KMS-11 (cell line): ENCODE measurements at regions not wholly inside any gene's neighbourhood (a gene's known extent, or its start where the extent isn't known, plus 50 kb on each side); places are given as distances from the start of the nearest gene placed in this dataset.
"Not testable (repeated sequence)": the region's sequence is repeated elsewhere in the genome, so short reads cannot be mapped to it uniquely, and the experiment has no call there.

ENCODE experiments used
- H2AFZ ChIP-seq: fragments of 200-600 bp; sonication (generic); 2 replicates; pipeline ENCODE4 v1.6.1; 2016; ENCODE audit warnings: antibody characterized with exemption, mixed run types, low read depth
- H3K27ac ChIP-seq: fragments of 200-600 bp; sonication (generic); 2 replicates; pipeline ENCODE4 v1.6.1; 2016; ENCODE audit warnings: mild to moderate bottlenecking, mixed run types
- H3K27me3 ChIP-seq: fragments of 200-600 bp; sonication (generic); 2 replicates; pipeline ENCODE4 v1.6.1; 2017; ENCODE audit warnings: mild to moderate bottlenecking, low read depth, mixed run types, moderate library complexity; ENCODE audit not compliant: insufficient read depth
- H3K36me3 ChIP-seq: fragments of 200-600 bp; sonication (generic); 2 replicates; pipeline ENCODE4 v1.6.1; 2017; ENCODE audit warnings: mild to moderate bottlenecking, mixed run types; ENCODE audit not compliant: insufficient read depth
- H3K4me1 ChIP-seq: fragments of 200-600 bp; sonication (generic); 2 replicates; pipeline ENCODE4 v1.6.1; 2016; ENCODE audit warnings: mild to moderate bottlenecking, low read depth, mixed run types; ENCODE audit not compliant: poor library complexity, severe bottlenecking
- H3K4me2 ChIP-seq: fragments of 200-600 bp; sonication (generic); 2 replicates; pipeline ENCODE4 v1.7.0; 2016; ENCODE audit warnings: mild to moderate bottlenecking, mixed run types
- H3K4me3 ChIP-seq: fragments of 200-600 bp; sonication (generic); IDR thresholded peaks from 2 replicates; pipeline ENCODE4 v1.6.1; 2017; ENCODE audit warnings: low read depth, low read length, mixed read lengths; ENCODE audit not compliant: insufficient read depth
- H3K79me2 ChIP-seq: fragments of 200-600 bp; sonication (generic); 2 replicates; pipeline ENCODE4 v1.6.1; 2016; ENCODE audit warnings: low read depth, mixed run types; ENCODE audit not compliant: insufficient read depth
- H3K9ac ChIP-seq: fragments of 200-600 bp; sonication (generic); 2 replicates; pipeline ENCODE4 v1.6.1; 2016; ENCODE audit warnings: mild to moderate bottlenecking, mixed run types
- H4K20me1 ChIP-seq: fragments of 200-600 bp; sonication (generic); 2 replicates; pipeline ENCODE4 v1.6.1; 2016; ENCODE audit warnings: mild to moderate bottlenecking, mixed run types; ENCODE audit not compliant: insufficient read depth
- TF ChIP-seq, protein P1 (sequence below): fragments of 200-600 bp; sonication (generic); conservative IDR thresholded peaks from 2 replicates; pipeline ENCODE4 v1.6.1; 2017; ENCODE audit warnings: low read depth, mild to moderate bottlenecking, antibody characterized with exemption, low read length, moderate library complexity, mixed read lengths

DNA sequence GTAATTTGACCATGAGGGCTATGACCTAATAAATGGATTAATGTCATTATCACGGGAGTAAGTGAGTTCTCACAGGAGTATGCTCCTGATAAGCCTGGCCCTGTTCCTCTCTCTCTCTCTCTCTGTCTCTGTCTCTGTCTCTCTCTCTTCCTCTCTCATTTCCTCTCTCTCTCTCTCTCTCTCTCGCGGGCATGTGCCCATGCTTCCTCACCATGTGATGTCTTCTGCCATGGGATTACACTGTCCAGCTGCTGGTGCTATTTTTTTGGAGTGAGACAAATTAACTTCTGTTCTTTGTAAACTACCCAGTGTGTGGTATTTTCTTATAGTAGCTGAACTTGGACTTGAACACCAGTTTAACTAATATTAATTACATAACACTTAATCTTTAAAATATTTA lies 374.3 kb upstream of the GJE1 start:
- Histone ChIP-seq H3K27me3 (no peaks in the 10 kb centered on the region), H2AFZ (no peak overlapping the region), H3K79me2 (no peaks in the 10 kb centered on the region), H3K36me3 (no peaks in the 10 kb centered on the region), H3K4me3 (no peak overlapping the region), H3K4me1 (peaks cover 3% of the 10 kb centered on the region), H3K4me2 (no peak overlapping the region), H3K9ac (no peak overlapping the region), H3K27ac (no peak overlapping the region), H4K20me1 (no peaks in the 10 kb centered on the region)
- TF ChIP-seq, protein P1, sequence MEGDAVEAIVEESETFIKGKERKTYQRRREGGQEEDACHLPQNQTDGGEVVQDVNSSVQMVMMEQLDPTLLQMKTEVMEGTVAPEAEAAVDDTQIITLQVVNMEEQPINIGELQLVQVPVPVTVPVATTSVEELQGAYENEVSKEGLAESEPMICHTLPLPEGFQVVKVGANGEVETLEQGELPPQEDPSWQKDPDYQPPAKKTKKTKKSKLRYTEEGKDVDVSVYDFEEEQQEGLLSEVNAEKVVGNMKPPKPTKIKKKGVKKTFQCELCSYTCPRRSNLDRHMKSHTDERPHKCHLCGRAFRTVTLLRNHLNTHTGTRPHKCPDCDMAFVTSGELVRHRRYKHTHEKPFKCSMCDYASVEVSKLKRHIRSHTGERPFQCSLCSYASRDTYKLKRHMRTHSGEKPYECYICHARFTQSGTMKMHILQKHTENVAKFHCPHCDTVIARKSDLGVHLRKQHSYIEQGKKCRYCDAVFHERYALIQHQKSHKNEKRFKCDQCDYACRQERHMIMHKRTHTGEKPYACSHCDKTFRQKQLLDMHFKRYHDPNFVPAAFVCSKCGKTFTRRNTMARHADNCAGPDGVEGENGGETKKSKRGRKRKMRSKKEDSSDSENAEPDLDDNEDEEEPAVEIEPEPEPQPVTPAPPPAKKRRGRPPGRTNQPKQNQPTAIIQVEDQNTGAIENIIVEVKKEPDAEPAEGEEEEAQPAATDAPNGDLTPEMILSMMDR: no peak

DNA sequence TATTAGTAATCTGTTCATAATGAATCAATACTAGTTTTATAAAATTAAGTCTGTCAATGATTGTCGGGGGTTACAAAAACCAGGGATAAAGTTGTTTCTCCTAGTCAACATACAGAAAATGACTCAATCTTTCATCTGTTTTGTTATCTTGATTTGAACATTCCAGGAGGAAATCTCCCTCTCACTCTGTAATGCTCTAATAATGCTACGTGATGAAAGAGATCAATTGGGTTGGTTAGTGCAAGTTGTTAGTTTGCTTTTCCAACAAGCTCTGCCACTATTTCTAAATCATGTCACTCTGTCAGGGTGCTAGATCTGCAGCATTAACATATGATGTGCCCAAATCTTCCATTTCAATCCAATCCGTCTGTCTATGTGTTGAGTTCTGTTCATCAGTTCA lies 379.5 kb upstream of the GJE1 start:
- H2AFZ ChIP-seq: no peak overlapping the region
- TF ChIP-seq, protein P1: no peak
- H3K9ac ChIP-seq: no peak overlapping the region
- H3K79me2 ChIP-seq: no peaks in the 10 kb centered on the region
- no peaks in the 10 kb centered on the region for H3K36me3 ChIP-seq
- no peaks in the 10 kb centered on the region for H3K27me3 ChIP-seq
- no peak overlapping the region for H3K4me3 ChIP-seq
- H3K27ac ChIP-seq: no peak overlapping the region
- peak overlapping the region; percentile 30; the same call in 1 of the 2 replicates for H3K4me2 ChIP-seq
- H3K4me1 ChIP-seq: peaks cover 18% of the 10 kb centered on the region
- H4K20me1 ChIP-seq: no peaks in the 10 kb centered on the region

DNA sequence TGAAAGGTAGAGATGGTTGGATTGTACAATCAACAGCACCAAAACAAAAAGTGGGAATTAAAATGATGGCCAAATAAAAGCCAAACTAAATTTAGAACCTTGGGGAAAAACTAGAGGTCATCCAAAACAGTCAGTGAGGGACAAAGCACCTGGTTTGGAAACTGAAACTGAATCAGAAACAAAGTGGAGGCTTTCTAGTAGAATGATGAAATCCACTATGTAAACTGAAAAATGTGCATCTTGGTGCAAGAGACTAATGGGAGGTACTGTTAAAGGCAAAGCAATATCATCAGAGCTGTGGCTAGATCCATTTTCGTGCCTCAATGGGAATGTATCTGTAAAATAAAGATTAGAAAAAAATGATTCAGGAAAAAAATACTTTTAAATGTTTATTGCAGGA lies 380.0 kb upstream of the GJE1 start:
- no peaks in the 10 kb centered on the region for H3K79me2 ChIP-seq
- TF ChIP-seq, protein P1: no peak
- H3K4me1 ChIP-seq: peaks cover 18% of the 10 kb centered on the region
- H3K4me2 ChIP-seq: peak overlapping the region; percentile 30
- H4K20me1 ChIP-seq: no peaks in the 10 kb centered on the region
- H3K27ac ChIP-seq: peak overlapping the region; percentile 47; the same call in 1 of the 2 replicates
- no peak overlapping the region for H3K4me3 ChIP-seq
- no peak overlapping the region for H3K9ac ChIP-seq
- no peaks in the 10 kb centered on the region for H3K36me3 ChIP-seq
- no peaks in the 10 kb centered on the region for H3K27me3 ChIP-seq
- H2AFZ ChIP-seq: no peak overlapping the region

DNA sequence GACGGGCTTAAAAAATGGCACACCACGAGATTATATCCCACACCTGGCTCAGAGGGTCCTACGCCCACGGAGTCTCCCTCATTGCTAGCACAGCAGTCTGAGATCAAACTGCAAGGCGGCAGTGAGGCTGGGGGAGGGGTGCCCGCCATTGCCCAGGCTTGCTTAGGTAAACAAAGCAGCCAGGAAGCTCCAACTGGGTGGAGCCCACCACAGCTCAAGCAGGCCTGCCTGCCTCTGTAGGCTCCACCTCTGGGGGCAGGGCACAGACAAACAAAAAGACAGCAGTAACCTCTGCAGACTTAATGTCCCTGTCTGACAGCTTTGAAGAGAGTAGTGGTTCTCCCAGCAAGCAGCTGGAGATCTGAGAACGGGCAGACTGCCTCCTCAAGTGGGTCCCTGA lies 386.4 kb upstream of the GJE1 start:
- not testable (repeated sequence) for H3K9ac ChIP-seq, H2AFZ ChIP-seq, H3K27me3 ChIP-seq, H3K4me3 ChIP-seq, H3K27ac ChIP-seq, H3K4me2 ChIP-seq, H4K20me1 ChIP-seq, H3K79me2 ChIP-seq, H3K36me3 ChIP-seq
- H3K4me1 ChIP-seq: peaks cover 28% of the 10 kb centered on the region

DNA sequence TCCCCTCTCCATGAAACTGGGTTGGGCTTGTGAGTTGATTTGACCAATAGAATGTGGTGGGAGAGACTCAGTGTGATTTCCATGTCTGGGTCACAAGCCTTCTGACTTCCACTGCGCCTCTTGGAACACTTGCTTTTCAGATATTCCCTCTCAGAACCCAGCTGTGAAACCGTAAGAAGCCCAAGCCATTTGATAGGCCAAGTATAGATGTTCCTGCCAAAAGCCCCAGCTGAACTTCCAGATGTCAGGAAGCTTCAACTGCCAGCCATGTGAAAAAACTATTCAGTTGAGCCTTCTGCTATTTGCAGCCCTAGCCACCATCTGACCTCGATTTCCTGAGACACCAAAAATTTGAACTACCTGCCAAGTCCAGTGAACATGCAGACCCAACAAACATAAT lies 387.8 kb upstream of the GJE1 start:
- no peaks in the 10 kb centered on the region for H4K20me1 ChIP-seq
- H3K4me3 ChIP-seq: no peak overlapping the region
- H3K4me1 ChIP-seq: peaks cover 28% of the 10 kb centered on the region
- H3K4me2 ChIP-seq: peak overlapping the region; percentile 59
- H2AFZ ChIP-seq: peak overlapping the region; percentile 50; the same call in 1 of the 2 replicates
- TF ChIP-seq, protein P1: no peak
- H3K27me3 ChIP-seq: no peaks in the 10 kb centered on the region
- no peaks in the 10 kb centered on the region for H3K36me3 ChIP-seq
- H3K9ac ChIP-seq: no peak overlapping the region
- H3K27ac ChIP-seq: peak overlapping the region; percentile 58; the same call in 1 of the 2 replicates
- H3K79me2 ChIP-seq: no peaks in the 10 kb centered on the region
